H1 (cell line): ENCODE measurements at regions not wholly inside any gene's neighbourhood (a gene's known extent, or its start where the extent isn't known, plus 50 kb on each side); places are given as distances from the start of the nearest gene placed in this dataset.

ENCODE experiments used
- CTCF ChIA-PET: fragments of 300-600 bp; sonication (Branson Sonifier 250); formaldehyde crosslinking; loops from one replicate; lab custom pipeline; 2021; ENCODE audit not compliant: partially characterized antibody; lab: Charles Lee
- POLR2A ChIA-PET: fragments of 300-600 bp; sonication (Branson Sonifier 250); formaldehyde crosslinking; loops from one replicate; lab custom pipeline; 2021; ENCODE audit warnings: inconsistent platforms; ENCODE audit not compliant: partially characterized antibody; lab: Charles Lee
- DNase-seq, 2 experiments: peaks; one replicate each; pipeline versions ENCODE4 v3.0.0 to v3.0.0-alpha.2; 2010 to 2022; ENCODE audit warnings: low spot score in 2 of 2, low read depth in 1 of 2, mixed read lengths in 1 of 2
- FAIRE-seq: peaks from 2 replicates; lab custom pipeline; 2011; peaks lifted over from hg19 to GRCh38; lab: Jason Lieb, UNC
- H2AFZ ChIP-seq: 2 replicates; pipeline ENCODE4 v1.8.1; 2012; ENCODE audit warnings: low read length, inconsistent platforms
- H2AK5ac ChIP-seq: 2 replicates; pipeline ENCODE4 v1.6.1; 2013; ENCODE audit warnings: low read depth, low read length
- H2BK120ac ChIP-seq: replicated peaks from 2 replicates; pipeline ENCODE3; 2013; ENCODE audit warnings: low read depth, low read length, inconsistent platforms
- H2BK12ac ChIP-seq: 2 replicates; pipeline ENCODE4 v1.6.1; 2013; ENCODE audit warnings: low read depth, low read length
- H2BK15ac ChIP-seq: 2 replicates; pipeline ENCODE4 v1.6.1; 2013; ENCODE audit warnings: low read length
- H2BK20ac ChIP-seq: 2 replicates; pipeline ENCODE4 v1.6.1; 2013; ENCODE audit warnings: low read length
- H2BK5ac ChIP-seq: 2 replicates; pipeline ENCODE4 v1.6.1; 2013; ENCODE audit warnings: low read depth, low read length
- H3K14ac ChIP-seq: 2 replicates; pipeline ENCODE4 v1.6.1; 2013; ENCODE audit warnings: inconsistent platforms; ENCODE audit not compliant: insufficient read length
- H3K18ac ChIP-seq: 2 replicates; pipeline ENCODE4 v1.6.1; 2013; ENCODE audit warnings: low read length; ENCODE audit errors: extremely low read depth
- H3K23ac ChIP-seq: 2 replicates; pipeline ENCODE4 v1.6.1; 2013; ENCODE audit warnings: inconsistent platforms; ENCODE audit not compliant: insufficient read length
- H3K23me2 ChIP-seq: 2 replicates; pipeline ENCODE4 v1.6.1; 2013; ENCODE audit warnings: low read depth, low read length
- H3K27ac ChIP-seq: 2 replicates; pipeline ENCODE4 v1.6.1; 2011; ENCODE audit warnings: low read depth, low read length, inconsistent platforms
- H3K27me3 ChIP-seq, 4 experiments: replicated peaks in 1 of 4; 1 replicate in 1 of 4; 2 replicates in 3 of 4; pipeline versions ENCODE4 v1.6.1 to v1.8.1; 2011 to 2013; ENCODE audit warnings: low read length in 3 of 4, mild to moderate bottlenecking in 3 of 4, inconsistent platforms in 2 of 4, mixed read lengths in 2 of 4, moderate library complexity in 1 of 4; ENCODE audit not compliant: control insufficient read depth in 3 of 4, insufficient read depth in 3 of 4; ENCODE audit errors: extremely low read depth in 1 of 4
- H3K36me3 ChIP-seq, 4 experiments: 2 replicates each; pipeline versions ENCODE4 v1.6.1 to v1.8.1; 2011 to 2013; ENCODE audit warnings: mild to moderate bottlenecking in 4 of 4, low read length in 3 of 4, moderate library complexity in 2 of 4, control low read depth in 1 of 4, inconsistent platforms in 1 of 4; ENCODE audit not compliant: insufficient read depth in 4 of 4, control insufficient read depth in 2 of 4
- H3K4ac ChIP-seq: replicated peaks from 2 replicates; pipeline ENCODE3; 2013; ENCODE audit warnings: low read length, low read depth, mixed read lengths, inconsistent platforms; ENCODE audit not compliant: insufficient read length
- H3K4me1 ChIP-seq, 4 experiments: replicated peaks in 1 of 4; 1 replicate in 1 of 4; 2 replicates in 3 of 4; pipeline versions ENCODE4 v1.6.1 to v1.8.1; 2011 to 2013; ENCODE audit warnings: low read length in 3 of 4, inconsistent platforms in 2 of 4, mixed read lengths in 1 of 4; ENCODE audit not compliant: insufficient read depth in 4 of 4, control insufficient read depth in 3 of 4
- H3K4me2 ChIP-seq, 2 experiments: 2 replicates each; pipeline versions ENCODE4 v1.6.1 to v1.8.1; 2011 to 2013; ENCODE audit warnings: low read depth in 2 of 2, low read length in 2 of 2, control low read depth in 1 of 2, inconsistent platforms in 1 of 2, mild to moderate bottlenecking in 1 of 2; ENCODE audit not compliant: insufficient read depth in 1 of 2
- H3K4me3 ChIP-seq, 4 experiments: fragments of 200-600, 300-600 bp in 1 of 4; sonication (generic), shearing (Covaris generic), sonication (Bioruptor Twin) in 1 of 4; 2 replicates each; pipeline versions ENCODE4 v1.5.1 to v1.8.1; 2011 to 2016; ENCODE audit warnings: low read length in 4 of 4, low read depth in 3 of 4, control low read depth in 2 of 4, inconsistent platforms in 2 of 4, mild to moderate bottlenecking in 2 of 4, mixed read lengths in 1 of 4, moderate library complexity in 1 of 4; ENCODE audit not compliant: insufficient read depth in 2 of 4; ENCODE audit errors: extremely low read depth in 1 of 4
- H3K56ac ChIP-seq: replicated peaks from 2 replicates; pipeline ENCODE3; 2013; ENCODE audit warnings: low read depth, mild to moderate bottlenecking, mixed read lengths, low read length, inconsistent platforms; ENCODE audit not compliant: insufficient read length
- H3K79me1 ChIP-seq: 2 replicates; pipeline ENCODE4 v1.6.1; 2013; ENCODE audit warnings: low read depth, low read length, control low read depth
- H3K79me2 ChIP-seq, 2 experiments: 2 replicates each; pipeline versions ENCODE4 v1.6.1 to v1.8.1; 2012 to 2013; ENCODE audit warnings: low read length in 2 of 2, mild to moderate bottlenecking in 2 of 2, inconsistent platforms in 1 of 2; ENCODE audit not compliant: insufficient read depth in 2 of 2, control insufficient read depth in 1 of 2
- H3K9ac ChIP-seq, 4 experiments: replicated peaks in 1 of 4; 1 replicate in 1 of 4; 2 replicates in 3 of 4; pipeline versions ENCODE4 v1.6.1 to v1.8.1; 2011 to 2013; ENCODE audit warnings: low read depth in 3 of 4, low read length in 3 of 4, control low read depth in 2 of 4, mild to moderate bottlenecking in 2 of 4, moderate library complexity in 2 of 4, inconsistent platforms in 1 of 4; ENCODE audit errors: extremely low read depth in 1 of 4
- H3K9me3 ChIP-seq, 2 experiments: 2 replicates each; pipeline versions ENCODE4 v1.6.1 to v1.8.1; 2012 to 2013; ENCODE audit warnings: mild to moderate bottlenecking in 2 of 2, moderate library complexity in 2 of 2, control low read depth in 1 of 2, inconsistent platforms in 1 of 2, low read depth in 1 of 2, low read length in 1 of 2, mixed read lengths in 1 of 2; ENCODE audit not compliant: insufficient read depth in 2 of 2
- H4K20me1 ChIP-seq, 2 experiments: replicated peaks in 1 of 2; 2 replicates each; pipeline versions ENCODE3 to v1.8.1; 2011 to 2013; ENCODE audit warnings: inconsistent platforms in 2 of 2, low read length in 2 of 2, mild to moderate bottlenecking in 1 of 2; ENCODE audit not compliant: insufficient read depth in 2 of 2, control insufficient read depth in 1 of 2
- H4K5ac ChIP-seq: 2 replicates; pipeline ENCODE4 v1.6.1; 2013; ENCODE audit warnings: low read length, low read depth, mixed read lengths, inconsistent platforms; ENCODE audit not compliant: insufficient read length
- H4K8ac ChIP-seq: 2 replicates; pipeline ENCODE4 v1.8.0; 2013; ENCODE audit warnings: mild to moderate bottlenecking, moderate library complexity, low read length, inconsistent platforms; ENCODE audit not compliant: insufficient read depth; ENCODE audit errors: extremely low read depth
- H4K91ac ChIP-seq: replicated peaks from 2 replicates; pipeline ENCODE3; 2013; ENCODE audit warnings: low read length, mixed read lengths, inconsistent platforms; ENCODE audit not compliant: insufficient read length
- SIRT6 ChIP-seq: IDR thresholded peaks from one replicate; pipeline ENCODE4 v1.7.1; 2012; ENCODE audit warnings: low read length, inconsistent platforms
- SIX5 ChIP-seq: IDR thresholded peaks from 2 replicates; pipeline ENCODE4 v1.6.1; 2011; ENCODE audit warnings: mild to moderate bottlenecking, low read depth, low read length
- SP1 ChIP-seq: IDR thresholded peaks from 2 replicates; pipeline ENCODE4 v1.6.1; 2011; ENCODE audit warnings: low read depth, low read length
- WGBS, 2 experiments: shearing (Covaris generic) in 1 of 2; methylation state at CpG; one replicate each; pipeline versions ENCODE4 v1.1.6 to v1.1.7; 2013 to 2015; ENCODE audit warnings: low lambda C conversion rate in 2 of 2, mixed read lengths in 2 of 2, inconsistent platforms in 1 of 2, low coverage in 1 of 2, missing lambda C conversion rate in 1 of 2; ENCODE audit not compliant: insufficient replicate concordance in 2 of 2, insufficient coverage in 1 of 2, insufficient read length in 1 of 2; ENCODE audit errors: extremely low coverage in 1 of 2, missing lambda C conversion rate in 1 of 2; 5-methylcytosine and 5-hydroxymethylcytosine counted together
- TF ChIP-seq, protein P1 (sequence below): IDR thresholded peaks from 2 replicates; pipeline ENCODE4 v1.6.1; 2012; ENCODE audit warnings: inconsistent platforms

DNA sequence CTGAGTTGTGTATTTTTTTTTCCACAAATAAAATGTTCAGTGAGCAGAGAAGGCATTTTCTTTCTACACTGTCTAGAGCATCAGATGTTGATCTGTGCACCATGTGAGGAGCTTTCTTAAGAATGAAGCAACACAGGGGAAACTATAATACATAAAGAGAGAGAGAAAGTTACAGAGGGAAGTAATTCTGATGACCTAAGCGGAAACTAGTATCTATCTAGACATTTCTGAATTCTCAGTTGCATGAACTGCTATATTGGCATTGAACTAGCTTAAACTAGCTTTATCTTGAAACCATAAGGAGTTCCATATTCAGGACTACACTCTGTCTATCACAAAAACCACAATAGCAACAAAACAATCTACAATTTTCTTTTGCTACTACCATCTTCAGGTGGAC, 822.4 kb downstream of the VGLL3 start:
- H3K79me2 ChIP-seq: no peaks in the 10 kb centered on the region
- no peak overlapping the region for H2AFZ ChIP-seq
- no peak overlapping the region for H3K18ac ChIP-seq
- no peaks in the 10 kb centered on the region for H4K20me1 ChIP-seq
- H2BK15ac ChIP-seq: no peak overlapping the region
- WGBS, 2 experiments: 92% methylated on average over 1 of the region's 1 CpG; no CpG with 5 or more reads in 1 of the 2 experiments
- no peak overlapping the region for H2BK120ac ChIP-seq
- H2BK5ac ChIP-seq: no peak overlapping the region
- no peak overlapping the region for H4K91ac ChIP-seq
- no peaks in the 10 kb centered on the region; a peak in 1 of 4 replicates for H3K9me3 ChIP-seq
- H3K27ac ChIP-seq: no peak overlapping the region
- H2BK12ac ChIP-seq: no peak overlapping the region
- FAIRE-seq (no peak), DNase-seq (no peak)
- no peak overlapping the region for H3K56ac ChIP-seq
- CTCF ChIA-PET: interaction anchor here (0.6 to 1.1 kb wide), 2 partner anchors 9 to 347 kb away, joined by 3 read pairs; no protein-coding TSS in a partner anchor
- no peak overlapping the region for H4K8ac ChIP-seq
- no peak overlapping the region for H3K4ac ChIP-seq
- no peak for TF ChIP-seq SP1
- no peak for TF ChIP-seq SIRT6
- TF ChIP-seq SIX5: no peak
- TF ChIP-seq, protein P1, sequence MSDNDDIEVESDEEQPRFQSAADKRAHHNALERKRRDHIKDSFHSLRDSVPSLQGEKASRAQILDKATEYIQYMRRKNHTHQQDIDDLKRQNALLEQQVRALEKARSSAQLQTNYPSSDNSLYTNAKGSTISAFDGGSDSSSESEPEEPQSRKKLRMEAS: no peak
- no peak overlapping the region for H4K5ac ChIP-seq
- H3K23ac ChIP-seq: no peak overlapping the region
- H2BK20ac ChIP-seq: no peak overlapping the region
- no peak overlapping the region for H3K4me2 ChIP-seq
- H3K79me1 ChIP-seq: no peaks in the 10 kb centered on the region
- peaks cover 0 to 2% (median 0%) of the 10 kb centered on the region in 4 experiments; a peak in 2 of 7 replicates for H3K4me1 ChIP-seq
- H2AK5ac ChIP-seq: no peak overlapping the region
- H3K9ac ChIP-seq: no peak overlapping the region
- no peaks in the 10 kb centered on the region for H3K27me3 ChIP-seq
- H3K14ac ChIP-seq: no peak overlapping the region
- H3K23me2 ChIP-seq: no peaks in the 10 kb centered on the region
- POLR2A ChIA-PET: no interaction called here
- no peaks in the 10 kb centered on the region for H3K36me3 ChIP-seq
- no peak overlapping the region for H3K4me3 ChIP-seq
